ENCODE measurements at regions not wholly inside any gene's neighbourhood (a gene's known extent, or its start where the extent isn't known, plus 50 kb on each side); places are given as distances from the start of the nearest gene placed in this dataset.

DNA sequence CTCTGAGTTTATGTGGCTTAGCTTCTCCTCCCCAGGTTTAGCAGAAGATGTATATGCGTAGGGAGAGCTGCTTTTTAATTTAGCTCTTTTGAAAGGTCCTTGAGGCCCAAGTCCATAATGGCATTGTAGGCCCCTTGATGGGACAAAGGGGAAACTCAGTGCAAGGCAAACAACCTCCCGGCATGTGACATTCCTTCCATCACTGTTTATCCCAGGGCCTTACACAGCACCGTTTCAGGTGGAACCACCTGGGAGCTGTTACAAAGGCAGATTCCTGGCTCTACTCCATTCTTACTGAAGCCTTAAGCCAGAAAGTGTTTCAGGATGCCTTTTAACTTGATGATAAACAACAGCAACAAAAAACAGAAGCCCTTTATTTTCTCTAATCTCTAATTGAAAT is 555.4 kb downstream of the SLC4A3 start:
- no peak for DNase-seq

DNA sequence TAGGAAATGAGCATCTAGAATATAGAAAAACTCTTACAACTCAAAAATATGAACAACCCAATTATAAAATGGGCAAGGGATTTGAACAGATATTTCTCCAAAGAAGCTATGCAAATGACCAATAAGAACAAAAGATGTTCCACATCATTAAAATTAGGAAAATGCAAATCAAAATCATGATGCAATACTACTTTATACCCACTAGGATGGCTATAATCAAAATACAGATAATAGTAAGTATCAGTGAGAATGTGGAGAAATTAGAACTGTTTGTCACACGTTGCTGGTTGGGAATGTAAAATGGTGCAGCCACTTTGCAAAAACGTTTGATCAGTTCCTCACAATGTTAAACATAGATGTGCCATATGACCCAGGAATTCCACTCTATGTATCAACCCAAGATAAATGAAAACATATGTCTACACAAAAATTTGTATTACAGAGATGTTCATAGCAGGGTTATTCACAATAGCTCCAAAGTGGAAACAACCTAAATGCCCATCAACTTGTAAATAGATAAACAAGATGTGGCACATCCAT is 558.4 kb downstream of the SLC4A3 start:
- no peak for DNase-seq

DNA sequence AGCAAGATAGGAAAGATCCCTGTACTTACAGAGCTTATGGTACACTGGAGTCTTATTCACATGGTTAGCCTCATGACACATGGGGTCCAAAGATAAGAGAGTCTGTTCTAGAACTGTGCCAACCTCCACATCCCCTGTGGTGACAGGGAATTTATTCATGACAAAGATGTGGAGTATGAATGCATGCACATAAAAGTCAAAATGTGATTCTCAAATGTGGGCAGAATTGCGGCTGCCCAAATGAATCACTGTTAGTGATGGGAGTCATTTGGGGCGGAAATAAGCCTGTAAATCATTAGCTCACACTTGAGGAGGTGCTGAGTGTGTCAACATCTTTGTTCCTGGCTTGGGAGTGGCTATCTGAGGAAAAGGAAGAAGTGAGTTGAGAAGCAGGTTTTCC is 560.6 kb downstream of the SLC4A3 start:
- DNase-seq, result no peak

DNA sequence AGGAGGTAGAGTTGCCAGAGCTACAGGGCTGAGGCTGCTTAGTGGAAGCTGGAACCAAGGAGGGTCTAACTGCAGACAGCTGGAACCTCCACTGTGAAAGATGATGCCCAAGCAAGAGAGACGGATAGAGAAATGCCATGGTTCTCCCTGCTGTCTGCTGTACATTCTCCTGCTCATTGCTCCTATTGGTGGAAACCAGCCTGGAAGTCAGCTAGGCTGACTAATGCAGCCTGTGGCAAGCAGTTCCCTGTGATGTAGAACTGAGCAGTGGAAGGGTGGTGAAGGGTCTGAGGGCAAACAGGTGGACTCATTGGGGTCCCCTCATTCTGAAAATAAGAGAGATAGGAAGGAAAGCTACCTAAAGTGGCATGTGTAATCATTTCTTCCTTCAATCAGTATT is 563.6 kb downstream of the SLC4A3 start:
- no peak for DNase-seq

DNA sequence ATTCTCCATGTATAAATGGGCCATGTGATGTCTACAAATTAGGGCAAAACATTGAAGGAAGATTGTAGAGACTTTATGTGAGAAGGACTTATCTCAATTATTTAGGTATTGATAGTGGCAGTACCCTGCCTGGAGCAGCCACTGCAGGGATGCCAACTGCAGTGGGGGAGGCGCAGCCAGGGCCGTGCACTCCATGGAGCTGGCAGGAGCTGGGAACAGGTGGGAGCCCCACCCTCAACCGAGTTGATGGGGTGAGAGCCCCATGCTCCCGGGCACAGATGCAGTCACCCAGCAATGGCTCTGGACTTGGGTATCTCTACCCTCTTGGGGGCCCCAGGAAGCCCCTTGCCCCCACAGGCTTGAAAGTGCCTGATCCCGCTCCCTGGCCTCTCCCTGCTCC is 564.3 kb downstream of the SLC4A3 start:
- no peak for DNase-seq

DNA sequence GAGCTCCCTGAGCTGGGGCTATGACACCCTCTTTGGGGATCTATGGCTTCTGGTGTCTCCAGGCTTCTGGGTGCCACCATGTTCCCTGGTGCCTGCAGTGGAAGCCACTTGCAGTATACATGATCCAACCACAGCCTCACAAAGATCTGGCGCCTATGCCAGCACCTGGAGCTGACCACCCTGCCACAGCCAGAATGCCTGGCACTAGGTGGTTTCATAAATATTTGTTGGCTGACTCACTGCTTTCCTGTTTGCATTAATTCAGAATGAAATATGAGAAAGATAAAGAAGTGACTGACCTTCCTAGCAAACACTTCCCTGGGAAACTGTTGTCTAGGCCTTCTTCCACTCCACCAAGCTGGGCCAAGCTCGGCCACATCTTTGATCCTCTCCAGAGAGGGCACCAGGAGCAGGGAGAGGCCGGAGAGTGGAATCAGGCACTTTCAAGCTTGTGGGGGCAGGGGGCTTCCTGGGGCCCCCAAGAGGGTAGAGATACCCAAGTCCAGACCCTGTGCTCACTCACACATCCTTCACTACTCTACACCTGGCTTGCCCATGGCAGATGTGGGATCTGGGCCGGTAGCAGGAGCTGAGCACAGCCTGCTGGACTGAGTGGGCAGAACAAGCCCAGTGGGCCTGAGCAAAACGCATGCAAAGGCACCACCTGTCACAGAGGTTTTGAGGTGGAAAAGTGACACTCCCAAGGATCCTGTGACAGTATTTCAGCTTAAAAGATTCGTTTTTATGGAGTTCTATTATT is 565.7 kb downstream of the SLC4A3 start:
- DNase-seq, result no peak

DNA sequence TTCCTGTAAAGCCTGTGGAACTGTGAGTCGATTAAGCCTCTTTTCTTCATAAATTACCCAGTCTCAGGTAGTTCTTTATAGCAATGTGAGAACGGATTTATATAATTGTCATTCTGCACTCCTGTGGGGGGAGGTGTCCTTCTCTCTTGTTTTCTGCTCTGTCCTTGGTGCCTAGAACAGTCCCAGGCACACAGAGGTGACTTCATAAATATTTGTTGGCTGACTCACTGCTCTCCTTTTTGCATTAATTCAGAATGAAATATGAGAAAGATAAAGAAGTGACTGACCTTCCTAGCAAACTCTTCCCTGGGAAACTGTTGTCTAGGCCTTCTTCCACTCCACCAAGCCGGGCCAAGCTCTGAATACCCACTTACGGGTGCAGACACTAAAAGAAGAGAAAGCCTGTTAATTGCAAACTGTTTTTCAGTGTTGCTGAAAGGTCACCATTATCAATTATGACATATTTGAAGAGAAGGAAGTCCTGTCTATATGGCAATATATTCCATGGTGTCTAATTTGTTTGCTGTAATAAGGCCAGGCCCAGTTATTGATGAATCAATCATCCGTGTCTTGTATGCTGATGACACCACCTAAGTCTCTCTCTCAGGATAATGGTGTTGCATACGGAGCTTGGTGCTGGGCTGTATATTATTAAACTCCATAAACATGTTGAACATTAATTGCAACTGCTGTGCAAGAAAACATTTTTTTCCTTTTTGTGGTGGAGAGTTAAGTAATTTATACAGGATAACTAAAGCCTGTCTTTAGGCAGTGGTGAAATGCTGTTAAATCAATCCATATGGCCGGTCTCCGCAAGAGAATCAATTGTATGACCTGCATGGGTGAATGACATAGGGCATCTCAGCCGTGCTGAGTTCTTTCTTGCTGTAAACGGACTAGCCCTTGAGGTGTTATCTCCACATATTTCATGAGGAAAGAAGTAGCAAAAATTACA is 567.5 kb downstream of the SLC4A3 start:
- no peak for DNase-seq

DNA sequence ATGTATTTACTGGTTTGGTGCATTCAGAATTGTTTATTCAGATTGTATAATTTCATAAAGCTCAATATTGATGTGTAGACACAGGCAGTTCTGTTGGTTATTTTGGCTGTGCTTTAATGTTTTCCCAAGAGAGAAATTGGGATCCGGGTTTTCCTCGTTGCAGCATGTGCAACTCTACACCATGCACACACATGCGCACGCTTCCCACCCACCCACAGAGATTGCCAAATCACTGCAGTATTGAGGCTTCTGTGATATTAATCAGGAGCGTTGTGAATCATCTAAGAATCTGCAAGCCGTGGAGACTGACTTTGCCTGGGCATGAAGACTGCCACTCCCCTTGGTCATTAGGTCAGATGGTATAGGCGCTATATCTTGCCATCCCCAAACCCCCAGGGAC is 571.5 kb downstream of the SLC4A3 start:
- DNase-seq, result no peak

DNA sequence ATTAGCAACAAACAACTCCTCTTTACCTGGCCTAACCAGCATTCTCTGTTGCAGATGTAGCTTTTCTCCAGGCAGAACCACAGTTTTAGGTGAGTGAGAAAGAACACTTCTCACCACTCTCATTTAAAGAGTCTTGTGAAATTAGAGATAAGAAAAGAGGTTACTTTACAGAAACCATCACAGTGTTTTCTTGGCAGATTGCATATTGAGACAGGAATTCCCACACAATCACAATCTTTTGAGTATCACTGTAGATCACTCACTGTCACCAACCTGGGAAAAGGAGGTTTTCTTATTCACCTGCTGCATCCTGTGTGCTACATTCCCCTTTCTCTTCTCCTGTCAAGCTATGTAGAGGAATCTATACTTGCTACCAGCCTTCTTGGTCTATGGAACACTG is 574.6 kb downstream of the SLC4A3 start:
- no peak for DNase-seq

DNA sequence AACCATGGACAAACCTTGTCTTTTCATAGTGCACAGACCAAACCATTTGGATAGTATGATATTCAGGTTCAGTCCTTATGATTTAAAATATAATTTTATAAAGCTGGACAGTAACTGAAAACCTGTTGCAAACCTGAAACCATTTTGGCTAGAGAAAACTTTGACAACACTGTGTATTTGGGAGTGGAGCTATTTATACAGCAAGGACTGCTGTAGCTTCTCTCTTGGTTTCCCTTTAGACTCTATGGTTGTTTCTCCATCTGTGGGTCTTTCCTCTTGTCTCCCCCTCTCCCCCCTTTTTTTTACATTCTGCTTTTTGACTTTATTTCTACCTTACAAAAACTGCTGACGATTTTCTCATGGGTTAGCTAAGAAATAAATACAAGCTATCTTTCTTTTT is 581.7 kb downstream of the SLC4A3 start:
- DNase-seq, result no peak

DNA sequence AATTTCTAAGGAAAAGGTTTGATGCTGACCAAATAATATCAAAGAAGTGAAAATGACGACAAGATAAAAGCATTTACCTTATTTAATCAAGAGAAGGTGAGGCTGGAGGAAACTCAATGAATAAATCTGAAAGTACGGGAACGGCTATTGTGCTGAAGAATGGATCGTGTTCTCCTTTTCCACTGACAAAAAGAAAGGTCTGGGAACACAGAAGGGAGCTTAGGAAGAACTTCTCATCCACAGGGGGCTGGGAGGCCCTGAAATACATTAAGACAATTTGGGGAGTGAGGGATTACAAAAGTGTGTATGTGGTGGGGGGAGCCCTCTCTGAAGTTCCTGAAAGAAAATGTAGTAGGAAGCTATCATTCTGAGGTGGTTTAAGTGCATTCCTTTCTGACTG is 582.3 kb downstream of the SLC4A3 start:
- no peak for DNase-seq

DNA sequence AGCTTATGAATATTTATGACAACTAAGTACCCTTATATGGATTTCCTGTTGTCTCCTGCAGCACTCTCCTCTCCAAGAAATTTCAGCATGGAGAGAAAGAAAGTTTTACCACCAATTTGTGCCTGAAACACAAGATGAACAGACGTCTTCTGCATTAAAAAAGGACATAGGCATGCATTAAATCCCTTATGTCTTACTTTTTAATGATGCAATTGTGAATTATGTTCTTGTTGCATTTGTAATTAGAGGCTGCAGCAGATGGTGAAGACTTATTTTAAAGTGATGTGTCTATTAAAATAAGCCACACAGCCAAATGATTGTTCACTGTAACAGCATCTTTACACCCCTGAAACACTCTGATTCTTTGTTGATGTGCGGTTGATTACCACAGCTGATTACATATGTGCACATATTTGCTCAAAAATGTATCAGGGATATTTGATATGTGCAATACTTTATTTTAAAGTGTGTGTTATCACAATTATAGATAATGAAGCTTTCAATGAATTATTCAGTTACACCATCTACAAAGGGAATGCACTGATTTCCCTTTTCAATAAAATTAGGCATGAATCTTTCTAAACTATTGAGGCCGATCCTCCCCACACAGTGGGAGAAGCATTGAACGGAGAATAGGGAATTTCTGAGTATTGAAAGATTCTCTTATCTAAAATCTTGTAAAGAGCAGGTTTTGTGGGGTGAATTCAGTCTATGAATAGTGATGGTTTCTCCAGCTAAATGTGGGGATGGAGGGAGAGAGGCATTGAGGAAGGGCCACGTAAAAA is 585.1 kb downstream of the SLC4A3 start:
- no peak for DNase-seq

DNA sequence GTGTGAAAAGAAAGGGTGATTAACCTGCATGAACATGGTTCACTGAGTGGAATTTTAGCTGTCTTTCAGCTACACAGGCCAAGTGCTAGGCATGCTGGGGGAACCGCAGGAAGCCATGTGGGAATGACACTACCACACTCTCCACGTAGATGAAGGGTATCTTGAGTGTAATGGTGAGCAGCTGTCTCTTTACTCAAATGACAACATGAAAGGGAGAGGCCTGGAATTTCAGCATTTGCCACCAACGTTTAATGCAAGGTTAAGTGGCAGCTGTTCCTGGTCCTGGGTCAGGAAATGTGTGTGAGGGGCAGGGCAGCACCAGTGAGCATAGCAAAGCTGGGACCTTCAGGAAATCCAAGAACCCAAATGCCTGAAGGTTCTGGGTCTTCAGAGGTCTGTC is 588.4 kb downstream of the SLC4A3 start:
- DNase-seq, result no peak

DNA sequence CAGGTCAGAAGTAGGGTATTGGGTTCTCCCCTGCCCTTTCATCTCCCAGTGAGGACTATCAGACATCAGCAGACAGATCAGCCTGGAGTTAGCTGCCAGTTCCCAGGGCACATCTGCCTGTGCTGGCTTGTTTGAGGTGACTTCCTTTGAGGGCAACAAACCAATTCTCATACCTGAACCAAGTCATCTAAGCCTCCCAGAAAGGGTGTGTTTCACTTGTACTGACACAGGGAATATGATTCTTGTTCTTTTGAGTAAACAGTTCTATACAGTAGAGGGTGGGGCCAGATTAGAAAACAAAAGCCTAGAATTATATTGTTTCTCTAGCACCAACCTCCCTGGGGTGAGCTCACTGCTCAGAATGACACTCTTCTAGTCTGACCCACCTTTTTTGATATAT is 591.9 kb downstream of the SLC4A3 start:
- no peak for DNase-seq

DNA sequence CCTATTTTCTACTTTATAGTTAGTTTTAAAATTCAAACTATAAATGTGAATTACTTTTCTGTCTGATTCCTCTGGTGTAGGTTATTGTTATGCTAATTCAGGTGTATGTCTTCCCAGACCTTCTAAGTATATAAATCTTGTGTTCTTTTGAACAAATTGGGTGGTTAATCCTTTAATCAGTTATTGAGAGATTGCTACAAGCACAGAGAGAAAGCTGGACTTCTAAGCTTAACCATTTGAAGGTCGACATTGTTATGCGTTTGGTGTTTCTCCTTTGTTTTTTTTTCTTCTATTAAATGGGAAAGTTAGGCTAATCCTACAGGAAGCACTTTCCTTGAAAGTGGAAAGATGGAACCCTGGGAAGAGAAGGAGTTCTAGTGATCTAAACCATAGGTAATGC is 592.6 kb downstream of the SLC4A3 start:
- DNase-seq, result no peak

DNA sequence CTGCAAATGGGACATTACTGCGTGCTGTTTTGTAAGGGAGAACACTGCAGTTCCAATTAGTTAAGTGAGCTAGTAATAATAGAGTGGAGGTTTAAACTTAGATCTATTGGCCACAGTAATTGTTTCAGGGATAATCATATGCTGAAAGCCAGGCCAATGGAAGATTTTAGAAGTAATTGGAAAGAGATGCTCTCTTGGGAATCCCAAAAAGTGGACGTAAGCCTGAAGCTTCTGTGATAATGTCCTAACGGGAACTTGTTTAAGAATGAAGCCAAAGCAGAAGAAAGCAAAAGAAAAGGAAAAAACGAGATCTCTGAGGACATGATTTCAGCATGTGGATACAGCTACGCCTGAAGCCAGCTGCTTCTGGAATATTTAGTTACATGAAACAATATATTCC is 594.6 kb downstream of the SLC4A3 start:
- DNase-seq, result no peak

DNA sequence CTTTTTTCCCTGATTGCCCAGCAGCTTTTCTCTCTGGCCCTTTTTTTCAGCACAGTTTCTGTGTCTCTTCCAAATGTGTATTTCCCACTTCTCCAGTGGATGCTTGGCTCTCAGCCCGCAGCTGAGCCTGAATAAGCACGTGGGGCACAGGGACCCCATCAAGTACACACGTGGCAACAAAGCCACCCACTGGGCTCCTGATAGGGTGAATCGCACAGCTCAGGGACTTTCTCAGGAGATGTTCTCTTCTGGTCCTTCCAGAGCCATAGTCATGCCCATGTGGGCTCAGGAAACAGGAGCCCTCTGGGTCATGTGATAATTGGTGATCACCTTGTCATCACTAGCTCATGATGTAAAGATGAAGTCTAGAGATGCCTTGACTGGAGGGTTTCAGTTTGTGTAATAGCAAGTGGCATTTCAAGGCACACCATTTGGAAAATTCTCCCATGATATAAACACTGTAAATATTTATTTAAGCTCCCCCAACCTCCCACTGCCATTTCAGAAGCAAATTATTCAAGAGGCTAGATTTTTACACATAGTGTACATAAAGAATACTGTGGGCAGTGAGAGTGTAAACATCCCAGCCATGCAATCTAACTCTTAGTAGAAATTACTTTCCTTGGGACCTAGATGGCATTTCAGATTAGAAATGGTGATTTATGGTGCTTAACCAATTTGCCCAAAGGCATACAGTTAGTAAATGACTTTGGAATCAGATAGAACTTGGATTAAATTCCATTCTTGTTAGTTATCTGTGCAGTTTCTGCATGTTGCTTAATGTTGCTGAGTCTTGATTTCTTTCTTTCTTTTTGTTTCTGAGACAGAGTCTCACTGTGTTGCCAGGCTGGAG is 597.5 kb downstream of the SLC4A3 start:
- DNase-seq, result no peak

DNA sequence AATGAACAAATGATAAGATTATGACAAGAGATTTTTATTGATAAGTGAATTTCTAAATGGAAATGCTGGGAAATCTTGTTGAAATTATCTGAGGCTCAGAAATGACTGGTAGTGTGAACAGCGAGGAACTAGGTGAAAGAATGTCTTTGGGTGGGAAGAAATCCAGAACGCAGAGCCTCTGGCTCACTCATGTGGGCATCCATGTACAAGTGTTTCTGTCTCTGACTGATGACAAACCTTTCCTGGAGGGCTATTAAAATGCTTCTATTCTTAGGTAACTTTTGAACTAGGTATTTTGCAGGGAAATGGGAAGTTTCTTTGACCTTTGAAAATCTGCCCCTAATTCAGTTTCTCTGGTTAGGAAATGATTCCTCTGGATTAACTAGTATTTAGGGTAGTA is 598.6 kb downstream of the SLC4A3 start:
- no peak for DNase-seq

DNA sequence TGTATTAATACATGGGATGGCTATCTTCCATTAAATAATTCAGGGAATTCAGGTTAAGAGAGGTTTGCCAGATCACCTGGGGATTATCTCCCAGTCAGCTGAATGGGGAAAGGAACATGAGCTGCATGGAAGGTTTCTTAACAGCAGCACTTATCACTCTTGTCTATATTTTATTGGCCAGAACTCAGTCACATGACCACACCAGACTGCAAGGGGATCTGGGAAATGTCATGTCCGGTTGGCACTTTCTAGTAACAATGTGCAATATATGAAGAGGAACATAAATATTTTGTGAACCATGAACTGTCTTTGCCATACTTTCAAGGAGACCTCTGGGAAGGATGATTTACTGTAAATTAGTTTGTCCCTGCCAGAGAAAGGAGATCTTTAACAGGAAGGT is 599.1 kb downstream of the SLC4A3 start:
- DNase-seq, result no peak

DNA sequence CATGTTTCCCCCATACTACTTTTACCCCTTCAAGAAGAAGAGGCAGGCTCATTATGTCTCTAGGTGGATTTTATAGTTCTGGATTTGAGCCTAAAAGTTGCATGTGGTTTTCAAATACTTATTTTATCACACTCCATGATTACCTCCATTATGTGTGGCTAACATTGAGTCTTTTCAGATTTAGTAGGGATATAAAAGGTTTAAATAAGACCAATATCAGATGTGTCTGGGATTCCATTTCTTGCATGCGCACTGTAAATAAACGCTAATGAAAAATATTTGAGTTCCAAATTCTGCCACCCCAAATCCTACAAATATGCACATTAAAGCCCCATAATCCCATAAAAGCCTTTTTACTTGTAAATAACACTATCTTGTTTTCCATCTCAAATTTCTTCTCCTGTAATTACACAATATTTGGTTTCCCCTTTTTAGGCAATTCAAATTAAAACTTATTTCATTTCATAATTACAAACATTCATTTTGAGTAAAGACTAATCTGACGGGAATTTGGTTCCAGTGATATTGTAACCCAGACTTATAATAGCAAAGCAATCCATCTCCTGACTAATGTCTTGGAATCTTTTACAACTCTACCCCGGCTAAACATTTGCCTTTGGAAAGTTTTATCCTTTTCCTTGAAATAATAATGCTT is 600.0 kb downstream of the SLC4A3 start:
- no peak for DNase-seq

DNA sequence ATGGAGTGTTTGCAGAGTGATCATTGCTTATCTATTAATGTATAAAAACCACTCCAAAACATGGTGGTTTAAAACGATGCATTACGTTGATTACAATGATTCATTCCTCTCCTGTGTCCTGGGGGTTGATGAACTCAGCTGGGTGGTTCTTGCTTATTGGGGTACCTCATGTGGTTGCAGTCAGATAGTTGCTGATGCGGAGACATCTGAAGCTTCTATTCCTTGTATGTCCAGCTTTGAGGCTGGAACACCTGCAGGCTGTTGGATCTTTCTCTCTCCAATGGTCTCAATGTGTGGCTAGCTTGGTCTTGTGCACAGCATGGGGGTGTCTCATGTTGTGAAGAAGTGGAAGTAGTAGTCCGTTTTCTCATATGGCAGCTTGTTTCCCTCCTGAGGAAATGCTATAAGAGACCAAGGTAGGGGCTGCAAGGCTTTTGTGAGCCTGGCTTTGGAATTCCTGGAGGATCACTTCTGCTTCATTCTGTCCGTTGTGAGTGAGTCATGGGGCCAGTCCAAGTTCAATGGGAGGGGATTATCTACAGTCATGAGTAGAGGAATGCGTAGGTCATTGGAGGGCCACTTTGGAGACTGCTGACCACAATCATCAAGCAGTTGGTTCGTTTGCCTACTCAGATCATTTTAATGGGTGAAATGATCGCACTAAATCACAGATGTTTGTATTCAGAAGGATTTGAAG is 601.0 kb downstream of the SLC4A3 start:
- DNase-seq, result no peak

All from stimulated activated CD4-positive, alpha-beta T cell treated with anti-CD3 and anti-CD28 coated beads, Interleukin-12 subunit alpha, Interleukin-12 subunit beta, amount 100 ng/mL, for 4 hours (primary cell).